GM12873 (cell line): ENCODE measurements at regions not wholly inside any gene's neighbourhood (a gene's known extent, or its start where the extent isn't known, plus 50 kb on each side); places are given as distances from the start of the nearest gene placed in this dataset.

Source experiments
- CTCF ChIP-seq: IDR thresholded peaks from 2 replicates; pipeline ENCODE4 v1.5.1; 2012; ENCODE audit warnings: low read depth, mild to moderate bottlenecking, moderate library complexity, low read length, control low read depth; ENCODE audit not compliant: insufficient read depth; ENCODE audit errors: missing control alignments

DNA sequence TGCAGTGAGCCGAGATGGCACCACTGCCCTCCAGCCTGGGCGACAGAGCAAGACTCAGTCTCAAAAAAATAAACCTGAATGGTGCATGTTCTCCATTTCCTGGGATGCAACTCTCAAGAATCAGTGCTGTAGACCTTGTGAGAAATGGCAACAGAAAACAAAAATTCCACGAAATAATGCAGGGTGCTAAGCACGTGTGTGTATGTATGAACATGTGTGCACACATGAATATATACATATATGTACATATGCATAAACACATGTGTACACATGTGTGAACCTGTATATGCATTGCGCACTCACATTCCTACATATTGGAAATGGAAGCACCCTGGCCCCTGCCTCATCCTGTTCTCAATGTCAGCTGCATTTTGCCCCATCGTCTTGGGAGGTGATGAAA is 548.5 kb downstream of the TCERG1L start:
- no peak for TF ChIP-seq CTCF

GRCh38 chr10:130763491-130763890 is 548.0 kb downstream of the TCERG1L start:
- no peak for TF ChIP-seq CTCF

DNA sequence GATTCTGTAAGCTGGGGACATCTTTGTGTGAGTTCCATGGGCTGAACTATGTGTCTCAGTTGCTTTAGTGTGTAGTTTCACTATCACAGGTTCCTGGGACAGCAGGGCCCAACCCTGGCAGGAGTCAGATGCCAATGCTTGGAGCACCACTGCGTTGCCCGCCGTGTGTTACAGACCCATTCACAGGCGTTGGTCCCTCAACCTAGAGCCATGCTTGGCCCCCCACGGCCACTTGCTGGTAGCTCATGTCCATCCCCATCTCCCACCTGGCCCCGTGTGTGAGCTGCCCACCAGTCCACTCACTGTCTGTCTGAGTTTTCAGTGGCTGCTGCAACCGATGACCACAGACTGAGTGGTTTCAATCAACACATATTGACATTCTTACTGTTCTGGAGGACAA is 546.9 kb downstream of the TCERG1L start:
- no peak for TF ChIP-seq CTCF

- TF ChIP-seq CTCF = no peak
Measured at GRCh38 chr10:130766071-130766470, 545.5 kb downstream of the TCERG1L start.

GRCh38 chr10:130767116-130767730 is 544.3 kb downstream of the TCERG1L start:
- TF ChIP-seq CTCF = no peak

DNA sequence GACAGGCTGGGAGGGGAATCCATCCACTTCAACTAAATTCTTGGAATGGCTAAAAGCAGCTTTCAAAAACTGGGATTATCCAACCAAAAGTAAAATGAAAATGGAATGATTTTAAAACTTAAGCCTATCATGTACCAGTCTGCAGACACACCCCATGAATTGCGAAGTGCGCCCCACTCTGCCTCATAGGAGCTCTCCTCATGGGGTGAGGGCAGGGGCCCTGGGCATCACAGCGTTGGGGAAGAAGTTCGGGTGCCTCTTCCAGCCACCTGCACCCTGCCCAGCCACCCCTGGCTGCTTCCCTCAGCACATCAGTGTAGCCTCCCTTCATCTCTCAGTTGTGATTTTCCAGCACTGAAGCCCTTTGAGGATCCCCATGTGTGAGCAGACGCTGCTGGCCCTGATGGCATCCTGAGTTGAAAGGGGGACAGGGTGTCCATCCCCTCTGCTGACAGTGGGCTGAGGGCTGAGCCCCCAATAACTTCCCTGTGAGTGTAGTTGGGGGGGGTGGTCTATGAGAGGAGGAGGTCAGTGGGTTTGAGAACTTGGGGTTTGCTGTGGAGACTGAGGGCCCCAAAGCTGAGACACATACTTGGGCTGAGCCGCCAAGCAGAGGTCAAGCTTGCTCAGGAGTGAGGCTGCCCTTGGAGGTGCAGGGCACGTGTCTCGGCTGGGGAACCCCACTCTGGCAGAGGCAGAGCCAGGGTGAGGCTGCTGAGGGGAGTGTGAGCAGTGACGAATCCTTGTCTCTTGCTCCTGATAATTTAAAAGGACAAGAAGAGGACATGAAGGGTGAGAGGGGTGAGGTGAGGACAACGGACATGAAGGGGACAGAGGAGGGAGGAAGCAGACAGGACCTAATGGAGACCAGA is 542.1 kb downstream of the TCERG1L start:
- TF ChIP-seq CTCF = no peak

- TF ChIP-seq CTCF = no peak
Measured at GRCh38 chr10:130770018-130770630, 541.4 kb downstream of the TCERG1L start.
